ENCODE measurements at regions not wholly inside any gene's neighbourhood (a gene's known extent, or its start where the extent isn't known, plus 50 kb on each side); places are given as distances from the start of the nearest gene placed in this dataset.

GRCh38 chr2:118638453-118638852 lies 209.0 kb downstream of the EN1 start (continued):
- no peak for TF ChIP-seq CREB3L1 (IDR thresholded peaks at IDR 0.05; ENCODE audit: borderline replicate concordance, low read depth)
- TF ChIP-seq ATF7 (IDR thresholded peaks at IDR 0.05): no peak

- Histone ChIP-seq H3K9ac (ENCODE audit: insufficient read depth in 1 of 2, low read depth in 2 of 2, low read length in 2 of 2) (no peak overlapping the region), H3K36me3 (ENCODE audit: control insufficient read depth, insufficient read depth, low read length) (no peaks in the 10 kb centered on the region), H2AFZ (ENCODE audit: low read depth, low read length) (no peak overlapping the region), H3K9me1 (ENCODE audit: control insufficient read depth, insufficient read depth, low read length) (no peaks in the 10 kb centered on the region), H3K27me3 (ENCODE audit: control insufficient read depth in 2 of 2, insufficient read depth in 2 of 2, low read length in 2 of 2) (peaks cover 2 to 24% of the 10 kb centered on the region in 2 experiments; a peak in 4 of 5 replicates), H3K9me3 (replicated peaks; ENCODE audit: control insufficient read depth, insufficient read depth, low read depth, low read length) (no peaks in the 10 kb centered on the region), H3K27ac (ENCODE audit: extremely low read depth, low read depth, low read length) (no peak overlapping the region), H3K4me1 (replicated peaks in 1 of 2; ENCODE audit: control insufficient read depth in 2 of 2, insufficient read depth in 2 of 2, low read length in 2 of 2) (no peaks in the 10 kb centered on the region; a peak in 2 of 5 replicates), H3K4me3 (no peak overlapping the region), H3K79me2 (ENCODE audit: control insufficient read depth, insufficient read depth, low read length) (no peaks in the 10 kb centered on the region), H3K4me2 (ENCODE audit: insufficient read depth, low read length) (no peak overlapping the region), H4K20me1 (replicated peaks; ENCODE audit: control insufficient read depth, insufficient read depth, low read length) (no peaks in the 10 kb centered on the region)
- ATAC-seq (no peak), FAIRE-seq (no peak), DNase-seq (ENCODE audit: extremely low read depth in 1 of 4, low spot score in 3 of 4) (no peak)
- in situ Hi-C loops (cut with MboI) (no loop called here), intact Hi-C loops (cut with micrococcal nuclease) (no loop called here)
- ChIA-PET CTCF (ENCODE audit: low intra/inter-chr PET ratio) (no interaction called here), POLR2A (interaction anchor here (0.6 kb wide), 2 partner anchors 373 to 1848 kb away, joined by 3 read pairs; no protein-coding TSS in a partner anchor)
- WGBS (ENCODE audit: insufficient coverage, low coverage, missing lambda C conversion rate): 2% methylated on average over 6 of the region's 6 CpGs
- BruUV-seq (replicated peaks): no TSS peak
- TF ChIP-seq ZMIZ1 (IDR thresholded peaks at IDR 0.05; ENCODE audit: low read depth in 2 of 2, low read length in 2 of 2) (no peak), MGA (IDR thresholded peaks at IDR 0.05) (no peak)
Measured at GRCh38 chr2:118635891-118636290, 211.6 kb downstream of the EN1 start.

All from K562 (cell line).